GM12892 (cell line): ENCODE measurements at regions not wholly inside any gene's neighbourhood (a gene's known extent, or its start where the extent isn't known, plus 50 kb on each side); places are given as distances from the start of the nearest gene placed in this dataset.

Experiments used
- POLR2A ChIP-seq: IDR thresholded peaks from 2 replicates; pipeline ENCODE4 v1.6.1; 2011; ENCODE audit warnings: low read depth, low read length, control low read depth
- POLR2AphosphoS5 ChIP-seq: IDR thresholded peaks from 2 replicates; pipeline ENCODE4 v1.6.1; 2011; ENCODE audit warnings: low read depth, low read length, control low read depth
- TAF1 ChIP-seq: IDR thresholded peaks from 2 replicates; pipeline ENCODE4 v1.6.1; 2011; ENCODE audit warnings: low read depth, mild to moderate bottlenecking, control low read depth, low read length, borderline replicate concordance

- TF ChIP-seq TAF1 (no peak), POLR2A (no peak), POLR2AphosphoS5 (no peak)
Measured at GRCh38 chr1:88186911-88187310, 497.2 kb upstream of the PKN2 start.
